H1 (cell line): ENCODE measurements at regions not wholly inside any gene's neighbourhood (a gene's known extent, or its start where the extent isn't known, plus 50 kb on each side); places are given as distances from the start of the nearest gene placed in this dataset.

ENCODE experiments used
- CHD7 ChIP-seq: fragments of 300-600 bp; sonication (generic); IDR thresholded peaks from 2 replicates; pipeline ENCODE4 v1.7.1; 2012; ENCODE audit warnings: low read length, moderate library complexity, mild to moderate bottlenecking, inconsistent platforms; ENCODE audit not compliant: insufficient replicate concordance
- SAP30 ChIP-seq: fragments of 300-600 bp; sonication (generic); IDR thresholded peaks from 2 replicates; pipeline ENCODE4 v1.7.1; 2012; ENCODE audit warnings: low read length, moderate library complexity, mild to moderate bottlenecking, inconsistent platforms; ENCODE audit not compliant: insufficient read depth, insufficient replicate concordance

GRCh38 chr9:85130764-85131163 is 461.2 kb downstream of the NTRK2 start (continued):
- TF ChIP-seq CHD7: no peak
- no peak for TF ChIP-seq SAP30
